Activated CD8-positive, alpha-beta T cell treated with anti-CD3 and anti-CD28 coated beads, Interleukin-2, amount 10 ng/mL, durations not matched to agents 7 days and 5 days (primary cell): ENCODE measurements at regions not wholly inside any gene's neighbourhood (a gene's known extent, or its start where the extent isn't known, plus 50 kb on each side); places are given as distances from the start of the nearest gene placed in this dataset.

ENCODE experiments used
- ATAC-seq: fragments of 150-1000 bp; cut with Tn5 transposase; one replicate; pipeline ENCODE4 v1.10.0; 2021; ENCODE audit warnings: moderate library complexity
- CTCF ChIA-PET: fragments of 350-600 bp; sonication (Branson Sonifier 250); formaldehyde crosslinking; loops from one replicate; lab custom pipeline; 2021; ENCODE audit warnings: antibody characterized with exemption; lab: Charles Lee
- POLR2A ChIA-PET: fragments of 350-600 bp; sonication (Branson Sonifier 250); formaldehyde crosslinking; loops from one replicate; lab custom pipeline; 2021; ENCODE audit warnings: antibody characterized with exemption; lab: Charles Lee
- DNase-seq: peaks from one replicate; pipeline ENCODE4 v3.0.0-alpha.2; 2020
- H3K27ac Mint-ChIP-seq: one replicate; pipeline ENCODE4 v1.8.0; 2021; ENCODE audit warnings: mild to moderate bottlenecking, mixed read lengths
- H3K27me3 Mint-ChIP-seq: one replicate; pipeline ENCODE4 v1.8.0; 2021; ENCODE audit warnings: low read depth, mixed read lengths
- H3K36me3 Mint-ChIP-seq: one replicate; pipeline ENCODE4 v1.8.0; 2021; ENCODE audit warnings: low read depth, mixed read lengths
- H3K4me1 Mint-ChIP-seq: one replicate; pipeline ENCODE4 v1.8.0; 2021; ENCODE audit warnings: low read depth, mixed read lengths
- H3K4me3 Mint-ChIP-seq: one replicate; pipeline ENCODE4 v1.8.0; 2021; ENCODE audit warnings: mild to moderate bottlenecking, mixed read lengths
- H3K9me3 Mint-ChIP-seq: one replicate; pipeline ENCODE4 v1.8.0; 2022; ENCODE audit warnings: mixed read lengths; ENCODE audit not compliant: insufficient read depth

GRCh38 chr18:73414069-73414468 is 546.3 kb upstream of the NETO1 start:
- no peaks in the 10 kb centered on the region for H3K36me3 Mint-ChIP-seq
- CTCF ChIA-PET, result no interaction called here
- H3K4me1 Mint-ChIP-seq, result no peaks in the 10 kb centered on the region
- no peaks in the 10 kb centered on the region for H3K27me3 Mint-ChIP-seq
- H3K4me3 Mint-ChIP-seq, result no peak overlapping the region
- DNase-seq (no peak), ATAC-seq (no peak)
- H3K27ac Mint-ChIP-seq, result no peak overlapping the region
- no peaks in the 10 kb centered on the region for H3K9me3 Mint-ChIP-seq
- POLR2A ChIA-PET, result no interaction called here

- H3K27me3 Mint-ChIP-seq, result no peaks in the 10 kb centered on the region
- ChIA-PET POLR2A (no interaction called here), CTCF (no interaction called here)
- ATAC-seq, result no peak
- H3K4me3 Mint-ChIP-seq, result no peak overlapping the region
- H3K27ac Mint-ChIP-seq, result no peak overlapping the region
- no peak for DNase-seq
- H3K36me3 Mint-ChIP-seq, result no peaks in the 10 kb centered on the region
- H3K9me3 Mint-ChIP-seq, result no peaks in the 10 kb centered on the region
- no peaks in the 10 kb centered on the region for H3K4me1 Mint-ChIP-seq
Observed at GRCh38 chr18:73409242-73409641, 541.5 kb upstream of the NETO1 start.

GRCh38 chr18:73408469-73408868 is 540.7 kb upstream of the NETO1 start:
- DNase-seq (no peak), ATAC-seq (no peak)
- POLR2A ChIA-PET, result no interaction called here
- Mint-ChIP-seq H3K4me3 (no peak overlapping the region), H3K4me1 (no peaks in the 10 kb centered on the region), H3K27me3 (no peaks in the 10 kb centered on the region), H3K9me3 (no peaks in the 10 kb centered on the region), H3K36me3 (no peaks in the 10 kb centered on the region), H3K27ac (no peak overlapping the region)
- CTCF ChIA-PET, result no interaction called here

GRCh38 chr18:73407506-73407905 is 539.7 kb upstream of the NETO1 start:
- Mint-ChIP-seq H3K4me1 (no peaks in the 10 kb centered on the region), H3K27ac (no peak overlapping the region), H3K4me3 (no peak overlapping the region), H3K9me3 (no peaks in the 10 kb centered on the region), H3K36me3 (no peaks in the 10 kb centered on the region), H3K27me3 (no peaks in the 10 kb centered on the region)
- POLR2A ChIA-PET, result no interaction called here
- CTCF ChIA-PET, result no interaction called here
- ATAC-seq, result no peak
- DNase-seq, result no peak

- no peak for DNase-seq
- ATAC-seq, result no peak
- no peak overlapping the region for H3K4me3 Mint-ChIP-seq
- no peak overlapping the region for H3K27ac Mint-ChIP-seq
- ChIA-PET POLR2A (no interaction called here), CTCF (no interaction called here)
- no peaks in the 10 kb centered on the region for H3K4me1 Mint-ChIP-seq
- no peaks in the 10 kb centered on the region for H3K27me3 Mint-ChIP-seq
- H3K36me3 Mint-ChIP-seq, result no peaks in the 10 kb centered on the region
- H3K9me3 Mint-ChIP-seq, result no peaks in the 10 kb centered on the region
Observed at GRCh38 chr18:73384246-73384645, 516.5 kb upstream of the NETO1 start.

GRCh38 chr18:73381699-73382036 is 513.9 kb upstream of the NETO1 start:
- ATAC-seq, result no peak
- POLR2A ChIA-PET, result no interaction called here
- no peak overlapping the region for H3K4me3 Mint-ChIP-seq

GRCh38 chr18:73381016-73381698 is 513.4 kb upstream of the NETO1 start:
- DNase-seq (no peak), ATAC-seq (no peak)
- POLR2A ChIA-PET, result no interaction called here
- Mint-ChIP-seq H3K4me1 (no peaks in the 10 kb centered on the region), H3K4me3 (no peak overlapping the region), H3K36me3 (no peaks in the 10 kb centered on the region), H3K27me3 (no peaks in the 10 kb centered on the region), H3K9me3 (no peaks in the 10 kb centered on the region), H3K27ac (no peak overlapping the region)
- CTCF ChIA-PET, result no interaction called here

More at GRCh38 chr18:73381699-73382036, 513.9 kb upstream of the NETO1 start:
- H3K4me1 Mint-ChIP-seq, result no peaks in the 10 kb centered on the region
- CTCF ChIA-PET, result no interaction called here
- H3K9me3 Mint-ChIP-seq, result no peaks in the 10 kb centered on the region
- H3K27ac Mint-ChIP-seq, result no peak overlapping the region
- DNase-seq, result no peak
- H3K27me3 Mint-ChIP-seq, result no peaks in the 10 kb centered on the region
- H3K36me3 Mint-ChIP-seq, result no peaks in the 10 kb centered on the region

GRCh38 chr18:73366713-73367112 is 498.9 kb upstream of the NETO1 start:
- H3K27me3 Mint-ChIP-seq, result no peaks in the 10 kb centered on the region
- CTCF ChIA-PET, result no interaction called here
- no peaks in the 10 kb centered on the region for H3K36me3 Mint-ChIP-seq
- POLR2A ChIA-PET, result no interaction called here
- no peak for ATAC-seq
- H3K4me3 Mint-ChIP-seq, result no peak overlapping the region
- DNase-seq, result no peak
- H3K9me3 Mint-ChIP-seq, result peaks cover 12% of the 10 kb centered on the region
- H3K4me1 Mint-ChIP-seq, result no peaks in the 10 kb centered on the region
- H3K27ac Mint-ChIP-seq, result no peak overlapping the region

GRCh38 chr18:73365018-73365417 is 497.2 kb upstream of the NETO1 start:
- Mint-ChIP-seq H3K27me3 (no peaks in the 10 kb centered on the region), H3K9me3 (peaks cover 10% of the 10 kb centered on the region), H3K4me3 (no peak overlapping the region), H3K36me3 (no peaks in the 10 kb centered on the region), H3K4me1 (no peaks in the 10 kb centered on the region), H3K27ac (no peak overlapping the region)
- DNase-seq, result no peak
- ChIA-PET POLR2A (no interaction called here), CTCF (interaction anchor here (0.6 kb wide), 1 partner anchor 118 kb away, joined by 3 read pairs; no protein-coding TSS in a partner anchor)
- ATAC-seq, result no peak

- no peak overlapping the region for H3K4me3 Mint-ChIP-seq
- ChIA-PET CTCF (no interaction called here), POLR2A (no interaction called here)
- H3K27me3 Mint-ChIP-seq, result no peaks in the 10 kb centered on the region
- H3K27ac Mint-ChIP-seq, result no peak overlapping the region
- no peaks in the 10 kb centered on the region for H3K9me3 Mint-ChIP-seq
- H3K4me1 Mint-ChIP-seq, result no peaks in the 10 kb centered on the region
- ATAC-seq (no peak), DNase-seq (no peak)
- no peaks in the 10 kb centered on the region for H3K36me3 Mint-ChIP-seq
Observed at GRCh38 chr18:73355121-73355520, 487.3 kb upstream of the NETO1 start.

GRCh38 chr18:73352546-73352945 is 484.8 kb upstream of the NETO1 start:
- Mint-ChIP-seq H3K27me3 (no peaks in the 10 kb centered on the region), H3K27ac (no peak overlapping the region), H3K4me3 (no peak overlapping the region), H3K36me3 (no peaks in the 10 kb centered on the region), H3K4me1 (no peaks in the 10 kb centered on the region), H3K9me3 (no peaks in the 10 kb centered on the region)
- ChIA-PET CTCF (no interaction called here), POLR2A (no interaction called here)
- DNase-seq, result no peak
- no peak for ATAC-seq

GRCh38 chr18:73340135-73340977 is 472.6 kb upstream of the NETO1 start:
- no peak overlapping the region for H3K27ac Mint-ChIP-seq
- no peak for ATAC-seq
- POLR2A ChIA-PET, result no interaction called here
- no peaks in the 10 kb centered on the region for H3K36me3 Mint-ChIP-seq
- no peak overlapping the region for H3K4me3 Mint-ChIP-seq
- H3K9me3 Mint-ChIP-seq, result peaks cover 6% of the 10 kb centered on the region
- no peak for DNase-seq
- no peaks in the 10 kb centered on the region for H3K27me3 Mint-ChIP-seq
- H3K4me1 Mint-ChIP-seq, result no peaks in the 10 kb centered on the region
- CTCF ChIA-PET, result no interaction called here
